NCI-H774 (cell line): ENCODE measurements at regions not wholly inside any gene's neighbourhood (a gene's known extent, or its start where the extent isn't known, plus 50 kb on each side); places are given as distances from the start of the nearest gene placed in this dataset.

Experiments used
- DNase-seq: peaks from one replicate; lab custom pipeline; 2025; lab: John Stamatoyannopoulos, UW

GRCh38 chr9:1490341-1491232, 440.4 kb downstream of the DMRT2 start:
- no peak for DNase-seq

GRCh38 chr9:1492156-1492555, 442.0 kb downstream of the DMRT2 start:
- no peak for DNase-seq

- no peak for DNase-seq
Observed at GRCh38 chr9:1495282-1496030, 445.3 kb downstream of the DMRT2 start.

GRCh38 chr9:1505489-1505888, 455.3 kb downstream of the DMRT2 start:
- DNase-seq = no peak

- no peak for DNase-seq
Observed at GRCh38 chr9:1510712-1511111, 460.6 kb downstream of the DMRT2 start.

- DNase-seq = no peak
Observed at GRCh38 chr9:1513105-1513504, 462.9 kb downstream of the DMRT2 start.

GRCh38 chr9:1514250-1514649, 464.1 kb downstream of the DMRT2 start:
- DNase-seq = no peak

- no peak for DNase-seq
Observed at GRCh38 chr9:1514776-1515363, 464.7 kb downstream of the DMRT2 start.

GRCh38 chr9:1515557-1515956, 465.4 kb downstream of the DMRT2 start:
- DNase-seq = no peak

GRCh38 chr9:1521547-1521946, 471.4 kb downstream of the DMRT2 start:
- no peak for DNase-seq

GRCh38 chr9:1522219-1522767, 472.1 kb downstream of the DMRT2 start:
- DNase-seq = no peak

- DNase-seq = no peak
Observed at GRCh38 chr9:1528456-1528855, 478.3 kb downstream of the DMRT2 start.

GRCh38 chr9:1530696-1531095, 480.5 kb downstream of the DMRT2 start:
- DNase-seq = no peak

GRCh38 chr9:1531424-1531823, 481.3 kb downstream of the DMRT2 start:
- no peak for DNase-seq

GRCh38 chr9:1532171-1532570, 482.0 kb downstream of the DMRT2 start:
- no peak for DNase-seq

- no peak for DNase-seq
Observed at GRCh38 chr9:1535051-1535450, 480.1 kb upstream of the SMARCA2 start.

- no peak for DNase-seq
Observed at GRCh38 chr9:1535599-1535998, 479.5 kb upstream of the SMARCA2 start.

GRCh38 chr9:1536522-1537170, 478.5 kb upstream of the SMARCA2 start:
- no peak for DNase-seq

GRCh38 chr9:1538301-1538700, 476.8 kb upstream of the SMARCA2 start:
- DNase-seq = no peak

GRCh38 chr9:1539216-1539615, 475.9 kb upstream of the SMARCA2 start:
- no peak for DNase-seq

- DNase-seq = no peak
Observed at GRCh38 chr9:1550636-1551035, 464.5 kb upstream of the SMARCA2 start.
